ENCODE measurements at regions not wholly inside any gene's neighbourhood (a gene's known extent, or its start where the extent isn't known, plus 50 kb on each side); places are given as distances from the start of the nearest gene placed in this dataset.
A peak's percentile ranks its signal among the peaks of the same experiment; 100 is the strongest.

DNA sequence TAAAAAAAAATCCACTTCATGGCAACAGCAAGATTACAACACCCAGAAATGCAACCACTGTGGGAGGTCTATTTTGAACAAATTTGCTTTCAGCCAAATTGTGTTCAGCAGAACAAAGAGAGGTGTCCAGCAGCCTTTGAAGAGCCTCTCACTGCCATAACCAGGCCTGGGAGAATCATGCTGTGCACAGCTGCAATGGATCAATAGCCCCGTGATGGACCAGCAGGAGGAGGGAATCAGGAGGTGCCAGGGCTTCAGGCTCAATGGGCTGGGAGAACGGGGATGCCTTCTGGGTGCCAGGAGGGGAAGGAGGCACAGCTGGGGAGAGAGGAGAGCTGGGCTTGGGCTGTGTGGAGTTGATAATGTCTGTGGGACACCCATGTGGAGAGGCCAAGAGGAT lies 366.2 kb upstream of the EEF2KMT start:
- no peak for DNase-seq

DNA sequence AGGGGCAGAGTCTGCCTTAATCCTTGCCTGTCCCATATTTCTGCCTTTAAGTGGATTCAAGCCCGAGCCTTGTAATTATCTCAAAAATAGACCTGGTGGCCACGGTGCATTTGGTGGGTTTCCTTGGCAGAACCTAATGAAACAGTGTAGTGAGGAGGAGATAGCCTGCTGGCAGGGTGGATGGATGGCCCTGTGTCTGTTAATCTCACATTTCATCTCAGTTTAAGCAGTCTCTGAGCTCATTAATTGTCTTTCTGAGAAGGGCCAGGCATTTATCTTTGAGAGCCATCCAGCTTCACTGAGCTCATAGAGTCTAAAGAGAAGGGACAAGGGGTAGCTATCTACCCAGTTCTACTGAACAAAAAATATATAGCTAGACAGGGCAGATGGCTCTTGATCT lies 364.0 kb upstream of the EEF2KMT start:
- DNase-seq = no peak

DNA sequence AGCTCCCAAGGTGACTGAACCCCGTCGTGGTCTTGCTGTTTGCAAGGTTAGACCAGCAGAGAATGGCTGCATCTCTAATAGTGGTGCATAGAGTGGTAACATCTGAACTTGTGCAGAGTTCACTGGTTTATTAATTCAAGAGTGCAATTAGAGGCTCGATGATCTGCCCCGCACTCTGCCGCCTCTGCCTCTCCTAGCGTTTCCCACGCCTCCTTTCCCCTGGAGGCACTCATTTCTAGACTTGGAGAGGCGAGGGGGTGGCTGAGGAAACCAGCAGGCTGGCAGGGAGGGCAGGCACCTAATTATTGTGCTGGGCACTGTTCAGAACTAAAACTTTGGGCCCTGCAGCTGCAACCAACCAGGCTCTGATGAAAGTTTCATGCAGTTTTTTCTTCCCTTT lies 363.5 kb upstream of the EEF2KMT start:
- no peak for DNase-seq

DNA sequence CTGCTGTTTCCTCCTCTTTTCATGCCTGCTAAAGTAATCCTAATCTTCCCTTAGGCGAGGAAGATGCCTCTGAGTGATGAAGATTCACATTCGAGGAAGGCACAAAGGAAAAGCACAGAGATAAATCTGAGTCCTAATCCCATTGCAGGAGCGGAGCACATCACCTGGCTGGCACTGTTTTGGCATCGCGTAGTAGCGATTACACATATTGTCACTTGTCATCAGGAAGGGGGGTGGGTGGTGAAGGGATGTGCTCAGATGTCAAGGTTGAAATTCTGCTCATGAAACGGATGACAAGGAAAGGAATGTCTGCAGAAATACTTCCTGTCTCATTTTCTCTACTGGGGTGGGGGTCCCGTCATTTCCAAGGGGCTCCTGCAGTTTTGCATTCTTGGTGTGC lies 363.1 kb upstream of the EEF2KMT start:
- DNase-seq = no peak

DNA sequence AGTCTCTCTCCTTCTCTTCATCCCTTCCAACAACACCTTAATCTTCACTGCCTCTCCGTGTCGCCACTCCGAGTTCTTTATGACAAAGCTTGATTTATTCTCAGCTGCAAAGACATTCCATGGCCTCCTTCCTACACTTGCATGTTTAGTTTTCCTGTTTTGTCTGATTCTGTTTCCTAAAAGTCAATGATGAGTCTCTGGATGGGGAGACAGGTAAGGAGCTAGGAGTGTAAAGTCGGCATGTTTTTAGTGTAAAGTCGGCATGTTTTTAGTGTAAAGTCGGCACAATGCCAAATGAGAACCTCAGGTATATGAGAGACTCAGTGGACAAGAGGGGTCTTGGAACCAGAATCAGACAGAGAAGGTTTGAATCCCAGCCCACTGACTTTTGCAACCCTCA lies 362.3 kb upstream of the EEF2KMT start:
- DNase-seq = no peak

DNA sequence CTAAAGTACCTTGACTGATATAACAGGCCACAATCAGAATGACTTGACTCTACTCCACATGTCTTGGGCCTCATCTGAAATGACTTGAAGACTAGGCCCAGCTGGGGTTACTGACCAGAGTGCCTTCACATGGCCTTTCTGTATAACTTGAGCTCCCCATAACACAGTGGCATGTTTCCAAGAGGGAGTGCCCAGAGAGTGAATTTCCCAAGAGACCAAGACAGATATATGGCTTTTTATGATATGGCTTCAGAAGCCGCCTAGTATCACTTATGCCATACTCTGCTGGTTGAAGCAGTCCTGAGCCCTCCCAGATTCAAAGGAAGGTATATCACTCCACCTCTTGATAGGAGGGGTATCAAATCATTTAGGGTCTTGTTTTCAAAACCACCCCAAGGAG lies 357.5 kb upstream of the EEF2KMT start:
- no peak for DNase-seq

DNA sequence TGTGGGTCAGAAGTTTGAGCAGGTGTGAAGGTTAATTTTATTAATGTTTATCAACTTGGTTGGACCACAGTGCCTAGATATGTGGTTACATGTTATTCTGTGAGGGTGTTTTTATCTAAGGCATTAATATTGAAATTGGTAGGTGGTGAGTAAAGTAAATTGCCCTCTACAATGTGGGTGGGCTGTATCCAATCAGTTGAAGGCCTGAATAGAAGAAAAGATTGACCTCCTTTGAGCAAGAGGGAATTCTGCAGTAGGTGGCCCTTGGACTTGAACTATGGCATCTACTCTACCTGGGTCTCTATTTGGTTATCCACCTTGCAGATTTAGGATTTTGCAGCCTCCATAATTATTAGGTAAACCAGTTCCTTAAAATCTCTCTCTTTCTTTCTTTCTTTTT lies 356.8 kb upstream of the EEF2KMT start:
- DNase-seq = no peak

DNA sequence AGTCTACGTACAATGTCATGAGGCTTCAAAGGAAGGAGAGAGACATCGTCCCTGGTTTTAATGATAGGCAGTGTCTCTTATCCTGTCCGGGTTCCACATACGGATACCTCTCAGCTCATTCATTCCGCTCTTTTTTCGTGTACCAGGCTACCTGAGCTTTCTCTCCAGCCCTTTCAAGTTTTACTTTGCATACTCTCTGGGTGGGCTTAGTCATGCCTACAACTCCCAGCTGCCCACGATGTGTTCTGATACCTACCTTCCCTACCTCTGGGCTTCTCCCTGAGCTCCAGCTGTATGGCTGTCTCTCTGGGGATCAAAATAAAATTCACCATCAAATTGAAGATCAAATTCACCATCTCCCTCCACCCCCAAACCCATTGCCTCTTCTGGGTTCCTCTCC lies 354.0 kb upstream of the EEF2KMT start:
- DNase-seq = no peak

DNA sequence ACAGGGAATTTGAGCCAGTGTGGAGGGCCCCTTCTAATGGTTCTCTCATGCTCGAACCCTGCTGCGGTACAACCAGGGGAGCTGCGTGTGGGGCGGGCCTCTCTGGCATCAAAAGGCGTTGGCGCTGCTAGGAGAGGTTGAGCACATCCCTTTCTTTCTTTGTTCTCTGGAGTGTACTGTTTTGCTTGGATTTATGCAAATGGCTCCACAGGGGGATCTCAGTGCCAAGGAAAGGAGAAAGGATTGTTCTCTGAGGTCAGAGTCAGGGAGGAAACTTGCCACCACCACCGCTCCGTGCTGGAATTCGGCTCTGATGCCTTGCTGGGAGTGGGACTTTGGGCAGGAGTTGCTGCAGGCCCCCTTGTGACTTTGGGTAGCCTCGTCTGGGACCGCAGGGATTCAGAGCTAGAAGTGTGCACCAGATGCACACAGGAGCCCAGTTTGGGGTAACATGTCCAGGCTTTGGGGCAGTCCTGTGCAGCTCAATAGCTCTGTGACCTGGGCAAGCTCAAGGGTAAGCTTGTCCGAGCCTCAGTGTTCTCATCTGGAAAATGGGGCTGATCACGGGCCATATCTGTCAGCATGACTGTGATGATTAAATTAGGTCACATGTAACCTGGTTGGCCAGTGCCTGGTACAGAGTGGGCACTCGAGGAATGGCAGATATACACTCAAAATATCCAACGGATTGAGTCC lies 353.0 kb upstream of the EEF2KMT start:
- DNase-seq = peak in 1 of 14 donors; percentile 1

DNA sequence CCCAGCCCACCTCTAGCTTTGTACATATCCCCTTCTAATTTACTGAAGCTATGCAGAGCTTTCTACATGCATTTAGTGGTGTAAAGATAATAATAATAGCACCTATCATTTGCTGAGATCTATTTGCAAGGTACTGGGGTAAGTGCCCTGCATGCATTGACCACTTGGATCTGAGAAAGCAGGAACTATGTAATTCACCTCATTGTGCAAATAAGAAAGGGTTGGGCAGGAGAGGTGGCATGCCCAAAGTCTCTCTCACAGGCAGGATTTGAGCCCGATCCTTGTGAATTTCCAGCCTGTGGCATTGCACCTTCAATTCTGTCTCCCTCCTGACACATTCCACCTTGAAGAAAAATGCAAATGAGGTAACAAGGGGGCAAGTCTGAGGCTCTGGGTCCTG lies 352.3 kb upstream of the EEF2KMT start:
- no peak for DNase-seq

DNA sequence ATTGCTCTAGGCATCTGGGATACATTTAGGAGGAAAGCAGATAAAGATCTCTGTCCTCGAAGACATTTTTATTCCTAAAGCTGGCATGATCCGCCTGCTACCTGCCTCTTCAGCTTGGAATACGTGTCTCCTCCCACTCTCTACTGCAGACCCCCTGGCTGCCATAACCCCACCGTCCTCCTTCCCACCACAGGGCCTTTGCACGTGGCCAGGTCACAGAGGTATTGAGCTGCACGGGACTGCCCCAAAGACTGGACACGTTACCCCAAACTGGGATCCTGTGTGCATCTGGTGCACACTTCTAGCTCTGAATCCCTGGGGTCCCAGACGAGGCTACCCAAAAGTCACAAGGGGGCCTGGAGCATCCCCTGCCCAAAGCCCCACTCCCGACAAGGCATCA lies 351.2 kb upstream of the EEF2KMT start:
- no peak for DNase-seq

DNA sequence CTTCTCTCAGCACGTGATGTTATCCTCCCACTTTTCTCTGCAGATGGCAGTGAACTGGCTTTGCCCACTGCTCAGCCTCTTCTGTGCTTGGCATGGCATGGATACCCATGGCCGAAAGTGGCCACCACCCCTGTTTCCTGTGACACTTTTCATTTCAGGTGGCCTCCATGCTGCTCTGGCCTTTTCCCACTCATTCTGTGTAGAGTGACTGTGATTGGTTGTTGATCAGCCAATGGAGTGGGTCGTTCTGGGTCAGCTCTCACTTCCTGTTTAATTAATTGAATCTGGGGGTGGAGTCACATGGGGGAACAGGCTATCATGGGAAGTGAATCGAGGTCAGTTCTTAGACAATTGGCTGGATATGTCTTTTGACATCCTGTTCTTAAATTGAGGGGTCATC lies 350.1 kb upstream of the EEF2KMT start:
- DNase-seq = no peak

DNA sequence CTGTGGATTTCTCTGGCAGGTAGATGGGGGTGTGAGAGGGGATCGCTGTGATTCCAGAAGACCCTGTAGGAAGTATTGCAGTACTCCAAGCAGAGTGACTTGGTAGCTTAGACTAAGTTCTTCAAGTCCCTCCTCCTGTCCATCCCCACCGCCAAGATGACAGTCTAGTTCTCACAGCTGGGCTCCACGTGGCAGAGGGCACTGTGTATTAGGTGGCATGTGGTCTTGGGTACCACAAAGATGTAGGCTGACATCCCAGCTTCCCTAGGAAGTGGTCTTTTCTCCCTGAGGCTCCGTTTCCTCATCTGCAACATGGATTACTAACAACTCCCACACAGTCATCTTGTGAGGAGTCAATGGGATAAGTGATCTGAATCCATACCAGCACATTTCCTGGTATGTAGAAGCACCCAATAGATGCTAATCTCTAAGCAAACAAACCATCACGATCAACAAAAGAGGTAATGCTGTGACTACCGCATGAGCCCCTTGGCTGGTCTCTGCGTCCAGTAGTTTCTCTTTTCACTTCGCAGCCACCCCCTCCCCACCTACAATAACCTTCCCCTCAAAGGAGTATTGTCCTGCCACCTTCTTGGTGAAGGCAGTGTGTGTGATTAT lies 349.1 kb upstream of the EEF2KMT start:
- DNase-seq = no peak

DNA sequence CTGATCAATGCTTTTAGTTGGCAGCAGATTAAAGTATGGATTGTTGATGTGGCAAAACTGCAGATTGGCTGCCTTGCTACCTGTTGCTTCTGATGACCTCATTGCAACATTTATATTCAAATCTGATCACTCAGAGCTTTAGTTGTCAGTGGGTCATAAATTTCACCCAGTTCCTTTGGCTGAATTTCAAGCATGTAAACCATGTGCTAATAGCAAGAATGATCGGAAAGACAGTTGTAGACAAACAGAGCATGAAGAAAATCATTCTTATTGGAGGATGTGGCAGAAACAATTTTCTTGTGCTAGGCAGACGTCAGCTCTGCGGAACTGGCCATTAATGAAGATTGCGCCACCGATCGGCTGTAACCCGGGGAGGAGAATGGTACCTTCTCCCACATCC lies 346.6 kb upstream of the EEF2KMT start:
- DNase-seq = no peak

DNA sequence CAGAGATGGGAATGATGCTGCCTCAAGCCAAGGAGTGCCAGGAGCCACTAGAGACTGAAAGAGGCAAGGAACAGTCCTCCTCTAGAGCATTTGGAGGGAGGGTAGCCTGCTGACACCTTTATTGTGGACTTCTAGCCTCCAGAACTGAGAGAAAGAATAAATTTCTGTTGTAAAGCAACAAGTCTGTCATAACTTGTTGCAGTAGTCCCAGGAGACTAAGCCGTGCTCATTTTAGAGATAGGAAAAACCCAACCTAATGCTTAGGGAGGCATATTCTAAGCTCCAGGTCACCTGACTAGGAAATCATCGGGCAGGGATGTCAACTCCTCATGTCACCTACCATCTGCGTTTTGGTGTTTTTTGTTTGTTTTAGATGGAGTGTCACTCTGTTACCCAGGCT lies 345.4 kb upstream of the EEF2KMT start:
- DNase-seq = no peak

DNA sequence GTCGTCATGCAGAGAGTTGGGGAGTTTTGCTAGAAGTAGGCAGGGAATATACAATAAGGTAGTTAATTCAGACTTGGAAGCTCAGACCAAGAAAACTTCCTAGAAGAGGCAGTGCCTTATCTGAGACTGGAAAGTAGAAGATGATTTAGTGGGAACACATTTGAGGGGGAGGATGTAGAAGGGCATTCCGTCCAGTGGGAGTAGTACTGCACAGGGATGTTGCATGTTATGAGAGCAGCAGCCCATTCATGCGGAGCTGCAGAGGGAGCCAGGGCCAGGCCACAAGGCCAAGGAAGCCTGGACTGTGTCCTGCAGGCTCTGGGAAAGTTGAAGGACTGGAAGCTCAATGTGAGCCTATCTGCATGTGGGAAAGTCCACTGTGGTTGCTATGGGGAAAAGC lies 344.5 kb upstream of the EEF2KMT start:
- no peak for DNase-seq

DNA sequence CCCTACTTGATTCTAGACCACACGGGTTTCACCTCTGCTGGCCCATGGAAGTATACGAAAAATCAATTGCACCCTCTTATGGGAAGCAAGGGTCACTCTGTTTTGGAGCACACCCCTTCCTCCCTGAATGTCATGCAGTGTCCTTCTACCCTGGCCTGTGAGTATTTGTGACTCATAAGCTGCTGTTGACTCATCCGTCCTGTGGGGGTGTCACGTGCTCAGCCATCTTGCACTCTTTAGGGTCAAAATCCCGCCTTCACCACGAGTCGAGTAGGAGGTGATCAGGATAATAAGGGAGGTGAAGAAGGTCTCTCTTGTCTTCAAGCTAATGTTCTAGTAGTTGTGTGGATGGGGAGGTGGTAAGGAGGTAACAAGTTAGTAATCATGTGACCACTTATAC lies 341.0 kb upstream of the EEF2KMT start:
- DNase-seq = no peak

DNA sequence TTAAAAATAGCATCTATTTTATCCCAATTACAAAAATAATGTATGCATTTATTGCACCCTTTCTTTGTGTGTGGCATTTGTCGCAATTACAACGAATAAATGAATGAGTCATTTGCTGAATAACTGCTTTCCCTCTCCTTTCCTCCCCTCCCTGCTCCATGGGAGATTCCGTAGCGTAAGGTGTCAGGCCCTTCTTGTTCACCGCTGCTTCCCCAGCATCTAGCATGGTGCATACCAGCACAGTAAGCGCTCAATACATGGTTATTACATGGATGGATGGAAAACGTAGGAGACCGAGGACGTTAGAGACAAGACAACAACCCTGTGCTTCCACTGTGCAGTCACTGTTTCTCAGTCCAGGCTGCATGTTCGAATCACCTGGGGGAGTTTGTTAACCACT lies 336.0 kb upstream of the EEF2KMT start:
- DNase-seq = no peak

DNA sequence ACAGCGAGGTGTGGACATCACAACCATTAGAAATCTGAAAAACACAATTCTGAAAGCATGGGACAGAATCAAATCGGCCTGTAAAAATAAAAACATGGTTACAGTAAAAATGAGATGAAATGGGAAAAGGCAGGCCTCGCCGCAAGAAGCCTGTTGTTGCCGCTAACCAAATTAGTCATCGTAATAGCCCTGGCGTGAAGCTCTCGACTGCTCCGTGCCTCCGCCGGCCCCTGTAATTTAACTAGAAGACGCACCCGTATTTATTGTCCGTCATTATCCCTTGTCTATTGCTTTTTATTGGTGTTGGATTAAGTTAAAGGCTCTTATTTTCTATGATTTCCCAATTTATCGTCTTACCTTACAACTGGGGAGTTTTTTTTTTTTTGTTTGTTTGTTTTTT lies 334.6 kb upstream of the EEF2KMT start:
- no peak for DNase-seq

DNA sequence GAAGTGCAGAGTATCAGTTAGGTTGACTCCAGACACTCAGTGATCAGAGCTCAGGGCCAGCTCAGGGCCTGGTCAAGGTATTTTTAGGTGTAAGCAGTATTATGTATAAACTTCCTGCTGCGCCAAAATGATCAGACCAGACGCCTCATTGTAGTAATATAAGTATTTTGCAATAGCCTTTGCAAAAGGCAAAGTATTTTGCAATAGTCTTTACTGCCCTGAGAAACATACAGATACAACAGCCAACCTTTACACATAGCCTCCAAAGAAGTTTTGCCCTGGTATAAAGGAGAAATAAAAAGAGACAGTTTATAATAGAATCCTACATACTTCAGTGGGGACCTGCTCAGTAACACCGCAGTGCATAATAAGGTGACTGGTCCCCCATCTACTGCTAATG lies 333.0 kb upstream of the EEF2KMT start:
- DNase-seq = no peak

DNA sequence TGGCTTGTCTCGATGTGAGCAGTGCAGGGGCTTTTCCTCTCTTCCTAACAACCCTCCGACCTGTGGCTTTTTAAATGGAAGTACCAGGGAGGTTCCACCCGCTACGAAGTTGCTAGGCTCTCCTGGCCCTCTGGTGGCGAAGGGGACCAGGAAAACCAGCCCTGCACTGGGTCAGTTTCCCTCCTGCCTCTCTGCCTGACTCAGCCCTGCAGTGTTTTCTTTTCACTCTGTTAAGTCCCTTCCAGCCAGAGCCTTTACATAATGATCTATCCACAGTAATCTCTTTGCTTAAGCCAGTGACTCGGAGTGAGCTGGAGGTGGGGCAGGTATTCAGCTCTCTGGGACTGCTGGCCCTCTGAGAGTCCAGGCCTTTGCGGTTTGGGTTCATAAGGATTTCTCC lies 331.3 kb upstream of the EEF2KMT start:
- no peak for DNase-seq

DNA sequence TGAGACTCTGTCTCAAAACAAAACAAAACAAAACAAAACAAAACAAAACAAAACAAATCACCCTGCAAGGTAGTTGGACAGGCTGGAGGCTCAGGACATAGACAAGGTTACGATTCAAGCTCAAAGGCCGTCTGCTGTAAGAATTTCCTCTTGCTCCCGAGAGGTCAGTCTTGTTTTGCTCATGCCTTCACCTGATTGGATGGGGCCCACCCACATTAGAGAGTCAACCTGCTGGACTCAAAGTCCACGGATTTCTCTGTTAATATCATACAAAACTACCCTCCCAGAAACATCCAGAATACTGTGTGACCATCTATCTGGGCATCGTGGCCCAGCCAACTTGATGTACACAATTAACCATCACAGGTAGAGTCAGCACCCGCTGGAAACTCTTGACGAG lies 330.0 kb upstream of the EEF2KMT start:
- no peak for DNase-seq

DNA sequence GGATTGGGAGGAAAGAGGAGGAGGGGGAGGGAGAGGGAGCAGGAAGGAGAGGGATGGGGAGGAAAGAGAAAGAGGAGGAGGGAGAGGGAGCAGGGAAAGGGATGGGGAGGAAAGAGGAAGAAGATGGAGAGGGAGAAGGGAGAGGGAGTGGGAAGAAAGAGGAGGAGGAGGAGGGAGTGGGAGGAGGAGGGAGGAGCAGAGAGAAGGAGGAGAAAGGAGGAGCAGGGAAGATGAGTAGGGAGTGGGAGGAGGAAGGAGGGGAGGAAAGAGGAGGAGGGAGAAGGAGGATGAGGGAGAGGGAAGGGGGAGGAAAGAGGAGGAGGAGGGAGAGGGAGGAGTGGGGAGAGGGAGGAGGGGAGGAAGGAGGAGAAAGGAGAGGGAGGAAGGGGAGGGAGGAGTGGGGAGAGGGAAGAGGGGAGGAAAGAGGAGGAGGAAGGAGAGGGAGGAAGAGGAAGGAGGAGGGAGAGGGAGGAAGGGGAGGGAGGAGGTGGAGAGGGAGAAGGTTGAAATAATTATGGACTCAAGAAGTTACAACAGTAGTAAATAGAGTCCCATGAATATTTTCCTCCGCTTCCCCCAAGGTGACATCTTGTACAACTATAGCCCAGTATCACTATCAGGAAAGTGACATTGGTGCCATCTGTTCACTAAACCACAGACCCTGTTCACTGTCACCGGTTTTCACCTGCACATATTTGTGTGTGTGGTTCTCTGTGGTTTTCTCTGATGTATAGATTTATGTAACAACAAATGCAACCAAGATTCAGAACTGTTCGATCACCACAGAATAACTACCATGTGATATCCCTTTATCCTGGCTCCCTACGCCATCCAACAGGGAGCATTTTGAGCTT lies 325.3 kb upstream of the EEF2KMT start:
- DNase-seq = no peak

DNA sequence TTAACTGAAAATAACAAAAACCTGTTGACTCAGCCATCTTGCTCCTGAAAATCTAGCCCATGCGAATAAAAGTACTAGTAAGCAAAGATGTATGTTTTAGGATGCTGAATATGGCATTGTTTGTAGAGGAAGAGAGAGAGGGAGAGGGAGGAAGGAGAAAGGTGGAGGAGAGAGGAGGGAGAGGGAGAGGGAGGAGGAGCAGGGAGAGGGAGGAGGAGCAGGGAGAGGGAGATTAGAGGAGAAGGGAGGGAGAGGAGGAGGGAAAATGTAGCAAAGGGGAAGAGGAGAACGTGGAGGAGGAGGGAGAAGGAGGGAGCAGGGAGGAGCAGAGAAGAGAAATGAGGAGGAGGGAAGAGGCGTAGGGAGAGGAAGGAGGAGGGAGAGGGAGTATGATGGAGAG lies 324.5 kb upstream of the EEF2KMT start:
- DNase-seq = no peak

Data from C1 segment of cervical spinal cord (tissue), 14 donors.